Esophagus muscularis mucosa (tissue), 4 donors: ENCODE measurements at regions not wholly inside any gene's neighbourhood (a gene's known extent, or its start where the extent isn't known, plus 50 kb on each side); places are given as distances from the start of the nearest gene placed in this dataset.

Source experiments
- CTCF ChIP-seq, 3 experiments: fragments of 200-600 bp in 2 of 3; fragments of 450-650 bp in 1 of 3; sonication (generic) in 2 of 3; IDR thresholded peaks; one replicate each; pipeline ENCODE4 v1.5.1; 2017 to 2019; ENCODE audit warnings: antibody characterized with exemption in 3 of 3, mild to moderate bottlenecking in 2 of 3, moderate library complexity in 1 of 3
- EP300 ChIP-seq: sonication (generic); formaldehyde crosslinking; IDR thresholded peaks from one replicate; pipeline ENCODE4 v1.6.1; 2017; ENCODE audit warnings: antibody characterized with exemption
- POLR2A ChIP-seq: fragments of 450-650 bp; IDR thresholded peaks from one replicate; pipeline ENCODE4 v1.6.1; 2017; ENCODE audit warnings: antibody characterized with exemption, moderate library complexity, mild to moderate bottlenecking, low read depth

- TF ChIP-seq CTCF (IDR thresholded peaks at IDR 0.05) (no peak), EP300 (no peak), POLR2A (no peak)
Measured at GRCh38 chr13:48165063-48165462, 67.9 kb upstream of the ITM2B start.
